ENCODE measurements at regions not wholly inside any gene's neighbourhood (a gene's known extent, or its start where the extent isn't known, plus 50 kb on each side); places are given as distances from the start of the nearest gene placed in this dataset.

- TF ChIP-seq, protein P1, sequence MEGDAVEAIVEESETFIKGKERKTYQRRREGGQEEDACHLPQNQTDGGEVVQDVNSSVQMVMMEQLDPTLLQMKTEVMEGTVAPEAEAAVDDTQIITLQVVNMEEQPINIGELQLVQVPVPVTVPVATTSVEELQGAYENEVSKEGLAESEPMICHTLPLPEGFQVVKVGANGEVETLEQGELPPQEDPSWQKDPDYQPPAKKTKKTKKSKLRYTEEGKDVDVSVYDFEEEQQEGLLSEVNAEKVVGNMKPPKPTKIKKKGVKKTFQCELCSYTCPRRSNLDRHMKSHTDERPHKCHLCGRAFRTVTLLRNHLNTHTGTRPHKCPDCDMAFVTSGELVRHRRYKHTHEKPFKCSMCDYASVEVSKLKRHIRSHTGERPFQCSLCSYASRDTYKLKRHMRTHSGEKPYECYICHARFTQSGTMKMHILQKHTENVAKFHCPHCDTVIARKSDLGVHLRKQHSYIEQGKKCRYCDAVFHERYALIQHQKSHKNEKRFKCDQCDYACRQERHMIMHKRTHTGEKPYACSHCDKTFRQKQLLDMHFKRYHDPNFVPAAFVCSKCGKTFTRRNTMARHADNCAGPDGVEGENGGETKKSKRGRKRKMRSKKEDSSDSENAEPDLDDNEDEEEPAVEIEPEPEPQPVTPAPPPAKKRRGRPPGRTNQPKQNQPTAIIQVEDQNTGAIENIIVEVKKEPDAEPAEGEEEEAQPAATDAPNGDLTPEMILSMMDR (IDR thresholded peaks at IDR 0.05), result no peak
- no peak for TF ChIP-seq POLR2AphosphoS5 (IDR thresholded peaks at IDR 0.05)
- no peak for TF ChIP-seq POLR2A (IDR thresholded peaks at IDR 0.05)
Observed at GRCh38 chr5:136699651-136700050, 334.3 kb upstream of the TRPC7 start.
